CD4-positive, alpha-beta T cell treated with Interleukin-6 for 4 hours (primary cell): ENCODE measurements at regions not wholly inside any gene's neighbourhood (a gene's known extent, or its start where the extent isn't known, plus 50 kb on each side); places are given as distances from the start of the nearest gene placed in this dataset.
"Not testable (repeated sequence)": the region's sequence is repeated elsewhere in the genome, so short reads cannot be mapped to it uniquely, and the experiment has no call there.

Experiments
- DNase-seq: peaks from one replicate; pipeline ENCODE4 v3.0.0-alpha.2; 2020; ENCODE audit warnings: mixed read lengths

- DNase-seq: no peak
These were observed 51.4 kb downstream of the SLC41A2 start for GRCh38 chr12:104906695-104907094.

GRCh38 chr12:104905446-104905845 is 52.6 kb downstream of the SLC41A2 start:
- DNase-seq: not testable (repeated sequence)

- DNase-seq: no peak
These were observed 54.3 kb downstream of the SLC41A2 start for GRCh38 chr12:104903648-104904423.

GRCh38 chr12:104902125-104902524 is 56.0 kb downstream of the SLC41A2 start:
- no peak for DNase-seq

DNA sequence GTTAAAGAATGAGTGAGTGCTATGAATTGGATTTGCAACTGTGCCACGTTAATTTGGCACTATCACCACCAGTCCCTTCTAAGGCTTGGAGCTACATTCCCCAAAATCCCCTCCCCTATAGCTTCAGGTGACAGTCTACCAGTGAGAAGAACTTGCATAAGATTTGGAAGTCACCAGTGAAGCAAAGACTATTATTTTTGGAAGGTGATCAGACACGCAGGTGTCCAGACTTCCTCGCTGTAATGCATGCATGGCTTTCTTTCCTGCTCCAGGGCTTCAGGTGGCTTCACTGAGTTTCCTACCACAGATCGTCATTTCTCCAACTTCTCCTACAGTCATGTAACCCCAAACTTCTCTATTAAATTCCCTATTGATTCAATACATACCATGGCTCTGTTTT is 61.4 kb downstream of the SLC41A2 start:
- DNase-seq: no peak

DNA sequence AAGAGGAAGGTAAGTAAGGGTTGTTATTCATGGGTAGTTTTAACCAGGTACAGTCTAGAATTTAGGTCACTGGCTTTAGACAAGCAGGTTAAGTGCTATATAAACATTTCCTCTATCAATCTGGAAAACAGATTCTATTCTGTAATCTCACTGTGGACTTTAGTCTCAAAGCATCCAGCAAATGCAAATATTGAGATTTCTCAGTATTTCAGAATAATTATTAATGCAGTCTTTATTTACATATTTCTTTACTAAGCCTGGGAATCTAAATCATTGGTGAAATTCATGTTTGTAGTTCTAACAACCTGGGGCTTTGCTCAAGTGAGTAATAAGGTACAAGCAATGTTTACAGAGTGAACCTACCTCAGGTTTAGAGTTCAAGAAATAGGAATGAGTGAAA is 61.9 kb downstream of the SLC41A2 start:
- DNase-seq: no peak

DNA sequence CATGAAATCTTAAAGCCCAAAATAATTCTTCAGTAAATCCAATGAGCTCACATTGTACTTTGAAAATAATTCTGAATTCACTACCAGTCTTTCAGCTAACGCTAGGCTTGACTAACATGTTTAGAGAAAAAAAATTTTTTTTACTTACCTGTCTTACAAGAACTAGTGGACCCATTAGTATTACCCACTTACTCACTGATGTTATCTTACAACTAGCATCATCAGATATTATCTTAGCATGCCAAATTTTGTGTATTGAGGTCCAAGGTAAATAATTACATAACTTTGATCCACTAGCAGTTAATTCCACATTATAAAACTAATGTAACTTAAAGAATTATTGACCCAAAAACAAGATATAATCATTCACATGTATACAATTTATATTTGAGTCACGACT is 62.7 kb downstream of the SLC41A2 start:
- DNase-seq: no peak

DNA sequence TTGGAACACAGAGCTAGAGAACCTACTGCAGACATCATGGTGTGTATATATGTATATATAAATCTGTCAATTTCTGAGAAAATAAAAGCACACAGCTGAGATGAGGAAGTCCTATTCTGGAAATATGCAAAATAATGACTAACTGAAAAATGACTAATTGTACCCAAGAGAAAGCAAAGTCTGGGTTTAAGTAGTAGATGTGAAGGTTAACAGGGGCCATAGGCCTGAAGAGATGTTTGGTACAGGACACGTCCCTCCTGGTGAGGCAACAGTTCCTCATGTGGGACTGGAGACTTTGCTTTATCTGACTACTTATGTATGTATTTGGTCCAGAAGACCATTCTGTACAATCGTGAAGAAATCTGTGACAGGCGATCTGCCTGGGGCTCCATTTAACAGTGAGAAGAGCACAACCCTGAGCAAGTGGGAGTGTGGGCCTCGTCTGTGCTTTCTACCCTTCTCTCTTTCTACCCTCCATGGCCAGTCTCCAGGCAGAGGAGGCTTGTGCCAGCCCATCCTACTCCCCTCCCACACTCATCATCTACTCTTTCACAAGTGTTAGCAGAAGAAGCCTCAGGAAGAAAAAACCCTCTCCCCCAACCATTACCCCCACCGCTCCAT is 67.5 kb downstream of the SLC41A2 start:
- DNase-seq: no peak

- no peak for DNase-seq
These were observed 68.4 kb downstream of the SLC41A2 start for GRCh38 chr12:104889735-104890134.

DNA sequence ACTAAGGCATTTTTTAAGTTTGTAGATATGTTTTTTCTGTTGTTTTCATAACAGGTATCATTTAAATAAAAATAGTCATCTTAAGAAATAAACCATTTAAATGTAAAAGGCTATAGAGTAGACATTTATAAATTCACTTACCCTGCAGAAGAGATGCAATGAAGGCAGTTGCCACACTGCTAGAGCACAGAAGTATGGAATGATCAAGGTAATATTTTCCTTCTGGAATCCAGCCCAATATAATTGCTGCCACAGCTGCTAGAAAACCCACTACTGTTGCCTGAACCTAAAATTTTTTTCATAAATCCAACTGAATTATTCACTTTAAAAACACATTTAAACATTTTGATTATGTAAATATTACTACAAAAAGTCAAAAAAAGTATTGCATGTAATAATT is 69.2 kb downstream of the SLC41A2 start:
- DNase-seq: no peak

DNA sequence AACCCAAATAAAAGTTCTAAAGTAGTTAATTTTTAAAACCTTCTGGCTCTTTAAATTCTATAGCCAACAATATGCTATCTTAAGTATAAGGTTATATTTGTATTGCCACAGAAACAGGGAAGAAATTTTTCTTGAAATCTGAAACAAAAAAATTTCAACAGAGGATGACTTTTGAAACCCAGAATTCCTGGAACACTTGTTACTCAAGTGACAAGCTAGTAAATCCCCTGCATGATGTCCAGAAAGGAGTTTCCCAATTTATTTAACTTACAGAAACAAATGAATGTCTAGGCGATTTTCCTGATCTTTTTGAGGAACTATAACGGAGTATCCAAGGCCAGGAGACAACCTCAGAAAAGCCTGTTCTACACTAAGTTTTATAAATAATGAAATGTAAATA is 69.6 kb downstream of the SLC41A2 start:
- DNase-seq: no peak

GRCh38 chr12:104887452-104887851 is 70.6 kb downstream of the SLC41A2 start:
- no peak for DNase-seq

DNA sequence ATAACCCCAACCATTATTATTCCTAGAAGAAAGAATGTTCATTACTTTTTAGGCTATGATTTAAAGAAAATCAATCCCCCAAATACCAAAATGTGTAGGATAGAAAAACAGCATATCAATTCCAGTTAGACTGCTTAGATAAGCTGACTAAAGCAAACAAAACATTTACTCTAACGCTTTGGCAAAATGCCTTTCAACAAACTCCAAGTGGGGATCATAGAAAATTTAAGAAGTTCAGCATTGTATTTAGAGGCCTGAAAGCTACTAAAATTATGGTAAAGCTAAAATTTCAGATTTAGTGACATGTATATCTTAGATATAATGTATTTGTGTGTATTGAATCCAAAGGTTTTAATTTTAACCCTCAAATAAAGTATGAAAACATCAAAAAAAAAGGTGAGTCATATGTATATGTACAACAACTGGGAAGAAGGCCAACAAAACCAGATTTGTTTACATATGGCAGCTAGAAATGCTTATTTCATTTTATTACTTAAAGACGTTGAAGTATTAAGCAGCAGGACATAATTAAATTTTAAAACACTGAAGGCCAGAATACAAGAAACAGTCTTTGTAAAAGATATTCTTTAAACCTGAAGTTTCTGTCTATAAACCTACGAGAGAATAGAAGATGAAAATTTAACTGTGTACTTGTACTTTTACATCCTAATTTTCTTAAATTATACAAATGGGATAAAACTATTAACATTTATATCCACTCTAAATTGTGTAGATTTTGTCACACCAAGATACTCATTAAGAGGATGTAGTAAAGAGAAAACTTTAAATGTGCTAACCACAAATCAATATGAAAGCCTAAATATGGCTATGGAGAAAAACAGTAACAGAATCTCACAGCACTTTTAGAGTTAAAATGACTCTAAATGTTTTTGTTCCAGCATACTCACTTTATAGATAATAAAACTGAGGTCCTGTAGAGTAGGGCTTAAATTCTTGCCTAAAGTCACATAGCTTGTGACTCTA is 71.4 kb downstream of the SLC41A2 start:
- no peak for DNase-seq

GRCh38 chr12:104878858-104879257 is 79.2 kb downstream of the SLC41A2 start:
- not testable (repeated sequence) for DNase-seq

DNA sequence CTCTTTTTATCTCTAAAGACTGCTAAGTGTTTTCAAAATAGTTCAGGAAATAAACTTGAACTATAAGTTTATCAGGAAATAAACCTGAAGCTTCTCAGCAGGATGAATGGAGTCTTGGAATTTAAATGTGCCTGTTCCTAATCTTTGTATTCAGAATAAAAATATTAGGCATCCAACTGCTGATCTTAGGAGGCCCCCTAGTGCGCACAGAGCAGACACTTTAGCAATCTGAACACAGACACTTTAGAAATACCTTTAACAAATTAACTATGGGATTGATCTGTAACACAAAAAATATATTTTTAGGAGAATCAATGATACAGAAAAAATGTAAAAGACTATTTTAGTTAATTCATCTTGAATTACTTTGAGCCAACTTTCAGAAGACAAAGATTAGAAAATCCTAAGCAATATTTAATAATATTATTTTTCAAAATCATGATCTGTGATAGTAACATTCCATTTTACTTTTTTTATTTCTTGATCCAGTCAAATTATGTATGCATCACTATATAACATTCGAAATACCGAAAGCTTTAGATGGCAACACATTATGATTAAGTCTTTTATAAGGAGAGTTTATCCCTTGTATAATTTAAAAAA is 80.9 kb downstream of the SLC41A2 start:
- DNase-seq: peak; percentile 55

- no peak for DNase-seq
These were observed 84.7 kb downstream of the SLC41A2 start for GRCh38 chr12:104873374-104873773.

DNA sequence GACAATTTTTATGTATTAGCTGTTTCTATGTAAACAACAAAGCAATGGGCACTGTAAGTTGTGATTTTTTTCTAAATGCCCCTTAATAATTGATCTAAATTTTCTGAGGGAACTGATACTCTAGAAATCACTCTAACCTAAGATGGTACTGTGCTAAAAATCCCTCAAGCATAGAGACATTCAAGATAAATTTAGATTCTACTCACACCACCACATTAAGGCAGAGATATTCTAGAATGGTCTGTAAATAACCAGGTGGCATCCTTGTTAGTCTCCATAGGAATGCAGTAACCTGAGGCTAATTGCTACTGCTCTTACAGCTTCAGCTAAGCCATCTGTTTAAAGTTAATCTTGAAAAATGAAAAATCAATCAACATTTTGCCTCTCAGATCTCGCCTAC is 87.3 kb downstream of the SLC41A2 start:
- DNase-seq: no peak

DNA sequence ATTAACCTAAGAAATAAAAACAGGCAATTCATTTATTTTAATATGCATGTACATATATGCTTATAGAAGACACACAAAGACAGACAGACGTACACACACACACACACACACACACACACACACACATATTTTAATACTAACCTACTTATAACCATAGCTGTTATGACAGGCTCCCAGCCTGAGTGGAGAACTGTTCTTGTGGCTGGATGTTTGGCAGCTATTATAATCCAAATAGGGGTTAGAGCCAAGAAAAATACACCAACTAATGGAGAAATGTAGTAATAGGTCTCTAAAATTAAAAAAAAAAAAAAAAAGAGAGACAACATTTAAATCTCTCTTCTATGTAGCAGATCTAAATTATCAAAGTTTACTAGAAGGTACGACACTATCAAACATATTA is 91.8 kb downstream of the SLC41A2 start:
- DNase-seq: no peak

GRCh38 chr12:104865080-104865479 is 93.0 kb downstream of the SLC41A2 start:
- DNase-seq: no peak

DNA sequence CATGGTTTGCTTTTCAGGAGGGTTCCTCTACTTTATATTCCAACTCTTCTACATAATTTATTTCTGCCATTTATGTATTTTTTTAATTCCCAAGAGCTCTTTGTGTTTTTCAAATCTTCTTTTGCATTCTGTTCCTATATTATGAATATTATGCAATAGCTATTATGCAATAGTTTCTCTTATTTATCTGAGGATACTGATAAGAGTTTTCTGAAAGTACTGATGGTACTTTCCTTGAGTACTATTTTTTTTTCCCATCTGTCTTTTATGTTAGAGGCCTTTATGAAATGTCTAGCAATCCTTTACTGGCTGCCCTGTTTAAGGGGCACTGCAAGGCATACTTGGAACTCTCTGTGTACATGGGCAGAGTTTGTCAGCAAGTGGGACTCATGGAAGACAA is 93.4 kb downstream of the SLC41A2 start:
- no peak for DNase-seq

GRCh38 chr12:104863296-104863948 is 94.7 kb downstream of the SLC41A2 start:
- no peak for DNase-seq
